Activated T-helper 2 cell treated with anti-CD3 and anti-CD28 coated beads, Interferon-gamma antibody, Interleukin-2, Interleukin-4, amounts not matched to agents 10 μg/mL and 5 μg/mL and 100 μg/mL, durations not matched to agents 14 hours and 24 hours and 36 hours (primary cell): ENCODE measurements at regions not wholly inside any gene's neighbourhood (a gene's known extent, or its start where the extent isn't known, plus 50 kb on each side); places are given as distances from the start of the nearest gene placed in this dataset.
"Not testable (repeated sequence)": the region's sequence is repeated elsewhere in the genome, so short reads cannot be mapped to it uniquely, and the experiment has no call there.

ENCODE experiments used
- DNase-seq: peaks from one replicate; pipeline ENCODE4 v3.0.0; 2021; ENCODE audit warnings: low spot score
- H3K27ac Mint-ChIP-seq: one replicate; pipeline ENCODE4 v1.8.0; 2021; ENCODE audit warnings: mixed read lengths
- H3K27me3 Mint-ChIP-seq: one replicate; pipeline ENCODE4 v1.8.0; 2021; ENCODE audit warnings: low read depth, mixed read lengths
- H3K36me3 Mint-ChIP-seq: one replicate; pipeline ENCODE4 v1.8.0; 2021; ENCODE audit warnings: low read depth, mixed read lengths
- H3K4me1 Mint-ChIP-seq: one replicate; pipeline ENCODE4 v1.8.0; 2021; ENCODE audit warnings: low read depth, mixed read lengths
- H3K4me3 Mint-ChIP-seq: one replicate; pipeline ENCODE4 v1.8.0; 2021; ENCODE audit warnings: low read depth, mild to moderate bottlenecking, moderate library complexity, mixed read lengths
- H3K9me3 Mint-ChIP-seq: one replicate; pipeline ENCODE4 v1.8.0; 2021; ENCODE audit warnings: mixed read lengths
- intact Hi-C: fragments of 100-400 bp; cut with micrococcal nuclease; formaldehyde crosslinking; loops from one replicate; pipeline ENCODE4 v1.15.1; 2023

GRCh38 chr6:169921217-169921616 is 169.8 kb downstream of the ERMARD start:
- DNase-seq, result no peak
- intact Hi-C loops, result no loop called here
- Mint-ChIP-seq H3K9me3 (peaks cover 9% of the 10 kb centered on the region), H3K4me1 (peaks cover 1% of the 10 kb centered on the region), H3K27ac (no peak overlapping the region), H3K4me3 (no peak overlapping the region), H3K36me3 (no peaks in the 10 kb centered on the region), H3K27me3 (peaks cover 6% of the 10 kb centered on the region)

DNA sequence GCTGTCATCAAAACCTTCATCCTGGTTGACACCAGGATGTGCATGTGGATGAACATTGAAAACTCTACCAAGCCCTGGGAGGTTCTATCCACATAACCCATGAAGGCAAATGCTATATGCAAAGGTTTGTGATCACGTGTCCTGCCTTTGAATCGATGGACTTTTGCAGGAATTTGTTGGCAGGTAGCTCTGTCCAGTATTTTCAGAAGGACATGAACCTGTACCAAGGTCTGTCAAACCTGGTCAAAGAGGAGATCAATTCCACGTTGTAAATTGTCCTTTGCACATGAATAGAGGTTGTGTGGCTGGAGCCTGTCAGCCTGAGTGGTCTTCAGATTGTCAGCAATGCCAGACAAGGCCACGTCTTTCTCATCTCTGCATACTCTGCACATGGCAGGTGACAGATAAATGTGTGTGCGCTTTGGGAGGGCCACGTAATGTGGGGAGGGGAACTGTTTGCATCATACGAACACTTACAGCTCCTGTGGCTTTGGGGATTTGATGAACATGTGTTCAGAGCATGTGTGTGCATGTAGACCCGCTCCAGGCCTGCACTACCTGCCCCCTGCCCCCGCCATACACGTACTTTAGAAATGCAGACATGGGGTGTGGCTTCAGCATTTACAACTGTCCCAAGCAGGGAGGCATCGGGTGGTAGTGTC is 169.1 kb downstream of the ERMARD start:
- H3K27ac Mint-ChIP-seq, result no peak overlapping the region
- H3K4me1 Mint-ChIP-seq, result peaks cover 1% of the 10 kb centered on the region
- peaks cover 9% of the 10 kb centered on the region for H3K9me3 Mint-ChIP-seq
- H3K27me3 Mint-ChIP-seq, result peaks cover 2% of the 10 kb centered on the region
- H3K36me3 Mint-ChIP-seq, result no peaks in the 10 kb centered on the region
- H3K4me3 Mint-ChIP-seq, result no peak overlapping the region
- intact Hi-C loops, result no loop called here
- DNase-seq, result no peak

DNA sequence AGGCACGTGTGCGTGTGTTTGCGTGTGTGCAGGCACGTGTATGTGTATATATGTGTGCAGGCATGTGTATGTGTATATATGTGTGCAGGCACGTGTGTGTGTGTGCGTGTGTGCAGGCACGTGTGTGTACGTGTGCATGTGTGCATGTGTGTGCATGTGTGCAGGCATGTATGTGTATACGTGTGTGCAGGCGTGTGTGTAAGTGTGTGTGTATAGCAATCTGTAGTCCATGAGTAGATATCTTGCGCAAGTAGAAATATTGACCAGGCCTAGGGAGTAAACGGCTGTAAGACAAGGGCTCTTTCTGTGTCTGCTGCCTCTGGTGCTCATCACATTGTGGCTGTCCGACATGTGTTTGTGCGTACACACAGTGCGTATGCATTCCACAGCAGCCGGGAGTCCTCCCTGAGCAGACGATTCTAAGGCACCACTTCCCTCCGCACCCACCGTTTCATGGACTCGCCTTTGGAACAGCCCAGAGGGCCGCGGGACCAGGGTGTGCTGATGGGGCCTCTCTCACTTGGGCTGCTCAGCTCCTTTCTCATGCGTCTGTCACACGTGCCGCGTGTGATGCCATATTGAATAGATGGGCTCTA is 167.6 kb downstream of the ERMARD start:
- no peak for DNase-seq
- intact Hi-C loops, result no loop called here

GRCh38 chr6:169918239-169918953 is 167.0 kb downstream of the ERMARD start:
- Mint-ChIP-seq H3K9me3 (peaks cover 9% of the 10 kb centered on the region), H3K27me3 (peaks cover 2% of the 10 kb centered on the region), H3K4me1 (peaks cover 1% of the 10 kb centered on the region), H3K36me3 (no peaks in the 10 kb centered on the region), H3K27ac (no peak overlapping the region), H3K4me3 (no peak overlapping the region)
- DNase-seq, result no peak
- intact Hi-C loops, result no loop called here

More for the DNA sequence above, 167.6 kb downstream of the ERMARD start:
- no peak overlapping the region for H3K27ac Mint-ChIP-seq
- H3K9me3 Mint-ChIP-seq, result peaks cover 9% of the 10 kb centered on the region
- peaks cover 1% of the 10 kb centered on the region for H3K4me1 Mint-ChIP-seq
- H3K27me3 Mint-ChIP-seq, result peaks cover 2% of the 10 kb centered on the region
- no peak overlapping the region for H3K4me3 Mint-ChIP-seq
- H3K36me3 Mint-ChIP-seq, result no peaks in the 10 kb centered on the region

GRCh38 chr6:169917153-169917552 is 165.7 kb downstream of the ERMARD start:
- no peak overlapping the region for H3K27ac Mint-ChIP-seq
- peaks cover 2% of the 10 kb centered on the region for H3K27me3 Mint-ChIP-seq
- no peak for DNase-seq
- peaks cover 1% of the 10 kb centered on the region for H3K4me1 Mint-ChIP-seq
- H3K36me3 Mint-ChIP-seq, result no peaks in the 10 kb centered on the region
- intact Hi-C loops, result no loop called here
- peaks cover 9% of the 10 kb centered on the region for H3K9me3 Mint-ChIP-seq
- no peak overlapping the region for H3K4me3 Mint-ChIP-seq

GRCh38 chr6:169915769-169916550 is 164.5 kb downstream of the ERMARD start:
- Mint-ChIP-seq H3K9me3 (peaks cover 9% of the 10 kb centered on the region), H3K27ac (no peak overlapping the region), H3K4me1 (no peaks in the 10 kb centered on the region), H3K36me3 (no peaks in the 10 kb centered on the region), H3K27me3 (peaks cover 2% of the 10 kb centered on the region), H3K4me3 (no peak overlapping the region)
- intact Hi-C loops, result no loop called here
- DNase-seq, result no peak

DNA sequence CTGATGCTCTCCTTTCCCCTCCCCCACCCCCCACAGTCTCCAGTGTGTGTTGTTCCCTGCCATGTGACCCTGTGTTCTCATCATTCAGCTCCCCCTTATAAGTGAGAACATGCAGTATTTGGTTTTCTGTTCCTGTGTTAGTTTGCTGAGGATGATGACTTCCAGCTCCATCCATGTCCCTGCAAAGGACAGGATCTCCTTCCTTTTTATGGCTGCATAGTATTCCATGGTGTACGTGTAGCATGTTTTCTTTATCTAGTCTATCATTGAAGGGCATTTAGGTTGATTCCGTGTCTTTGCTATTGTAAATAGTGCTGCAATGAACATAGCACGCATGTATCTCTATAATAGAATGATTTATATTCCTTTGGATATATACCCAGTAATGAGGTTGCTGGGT is 162.3 kb downstream of the ERMARD start:
- intact Hi-C loops, H3K4me3 Mint-ChIP-seq, H3K4me1 Mint-ChIP-seq, H3K36me3 Mint-ChIP-seq, H3K9me3 Mint-ChIP-seq, H3K27ac Mint-ChIP-seq, H3K27me3 Mint-ChIP-seq, DNase-seq: not testable (repeated sequence)

DNA sequence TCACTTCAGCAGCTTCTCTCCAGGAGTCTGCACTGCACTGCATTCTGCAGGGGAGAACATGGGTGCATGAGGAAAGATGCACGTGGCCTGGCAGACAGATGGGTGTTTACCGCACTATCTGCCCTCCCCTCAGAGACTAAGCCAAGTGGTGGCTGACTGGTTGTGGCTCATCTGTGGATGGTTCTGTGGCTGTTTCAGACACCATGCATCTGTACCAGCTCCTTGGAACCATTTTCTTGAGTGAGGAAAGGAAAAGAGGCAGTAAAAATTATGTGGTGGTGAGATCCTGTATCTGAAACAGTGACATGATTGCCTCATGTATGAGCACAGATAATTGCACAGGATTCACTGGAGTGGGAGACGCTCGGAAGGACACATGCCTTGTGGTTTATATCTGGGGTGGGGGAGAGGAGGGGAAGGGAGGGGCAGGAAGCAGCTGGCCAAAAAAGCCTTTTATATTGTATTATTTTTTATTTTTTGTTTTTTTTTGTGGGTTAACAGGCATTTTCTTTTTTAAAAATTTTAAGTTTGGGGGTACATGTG is 161.7 kb downstream of the ERMARD start:
- peaks cover under 1% of the 10 kb centered on the region for H3K9me3 Mint-ChIP-seq
- H3K36me3 Mint-ChIP-seq, result no peaks in the 10 kb centered on the region
- no peak overlapping the region for H3K27ac Mint-ChIP-seq
- no peaks in the 10 kb centered on the region for H3K4me1 Mint-ChIP-seq
- H3K27me3 Mint-ChIP-seq, result no peaks in the 10 kb centered on the region
- intact Hi-C loops, result no loop called here
- no peak overlapping the region for H3K4me3 Mint-ChIP-seq
- no peak for DNase-seq

DNA sequence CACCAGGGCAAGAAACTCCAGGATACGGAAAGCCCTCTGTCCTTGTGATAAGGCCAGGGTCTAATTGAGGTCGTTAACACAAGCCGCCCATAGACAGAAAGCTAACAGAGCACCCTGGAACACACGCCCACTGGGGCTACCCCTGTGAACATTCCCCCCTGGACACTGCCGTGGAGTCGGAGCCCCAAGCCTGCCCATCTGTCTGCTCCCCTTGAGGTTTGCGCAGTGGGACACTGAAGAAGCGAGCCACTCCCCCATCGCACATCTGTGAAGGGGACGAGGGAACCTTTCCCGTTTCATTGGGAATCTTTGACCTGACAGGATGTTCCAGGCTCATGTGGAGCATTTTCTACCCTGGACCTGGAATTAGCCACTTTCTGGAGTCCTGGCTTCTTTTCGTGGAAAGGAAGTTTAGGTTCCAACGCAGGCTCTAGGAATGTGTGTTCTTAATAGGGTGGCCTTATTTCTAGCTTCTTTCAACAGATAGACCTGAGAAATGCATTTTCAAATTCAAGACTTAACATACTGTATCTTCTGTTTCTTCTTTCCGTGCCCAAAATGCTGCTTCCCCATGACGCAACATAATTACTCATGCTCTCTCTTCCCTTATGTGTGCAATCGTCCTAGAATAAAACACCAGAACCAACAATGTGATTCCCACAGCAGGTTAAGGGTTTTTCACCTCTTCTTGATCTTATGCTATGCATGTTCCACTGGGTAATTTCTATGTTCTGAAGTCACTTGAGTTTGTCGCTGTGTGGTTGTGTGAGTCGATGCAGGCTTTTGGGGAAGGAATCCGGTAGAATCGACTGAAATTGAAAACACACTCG is 161.1 kb downstream of the ERMARD start:
- Mint-ChIP-seq H3K36me3 (no peaks in the 10 kb centered on the region), H3K27ac (no peak overlapping the region), H3K4me3 (no peak overlapping the region), H3K9me3 (no peaks in the 10 kb centered on the region), H3K4me1 (no peaks in the 10 kb centered on the region), H3K27me3 (no peaks in the 10 kb centered on the region)
- DNase-seq, result no peak
- intact Hi-C loops, result no loop called here

DNA sequence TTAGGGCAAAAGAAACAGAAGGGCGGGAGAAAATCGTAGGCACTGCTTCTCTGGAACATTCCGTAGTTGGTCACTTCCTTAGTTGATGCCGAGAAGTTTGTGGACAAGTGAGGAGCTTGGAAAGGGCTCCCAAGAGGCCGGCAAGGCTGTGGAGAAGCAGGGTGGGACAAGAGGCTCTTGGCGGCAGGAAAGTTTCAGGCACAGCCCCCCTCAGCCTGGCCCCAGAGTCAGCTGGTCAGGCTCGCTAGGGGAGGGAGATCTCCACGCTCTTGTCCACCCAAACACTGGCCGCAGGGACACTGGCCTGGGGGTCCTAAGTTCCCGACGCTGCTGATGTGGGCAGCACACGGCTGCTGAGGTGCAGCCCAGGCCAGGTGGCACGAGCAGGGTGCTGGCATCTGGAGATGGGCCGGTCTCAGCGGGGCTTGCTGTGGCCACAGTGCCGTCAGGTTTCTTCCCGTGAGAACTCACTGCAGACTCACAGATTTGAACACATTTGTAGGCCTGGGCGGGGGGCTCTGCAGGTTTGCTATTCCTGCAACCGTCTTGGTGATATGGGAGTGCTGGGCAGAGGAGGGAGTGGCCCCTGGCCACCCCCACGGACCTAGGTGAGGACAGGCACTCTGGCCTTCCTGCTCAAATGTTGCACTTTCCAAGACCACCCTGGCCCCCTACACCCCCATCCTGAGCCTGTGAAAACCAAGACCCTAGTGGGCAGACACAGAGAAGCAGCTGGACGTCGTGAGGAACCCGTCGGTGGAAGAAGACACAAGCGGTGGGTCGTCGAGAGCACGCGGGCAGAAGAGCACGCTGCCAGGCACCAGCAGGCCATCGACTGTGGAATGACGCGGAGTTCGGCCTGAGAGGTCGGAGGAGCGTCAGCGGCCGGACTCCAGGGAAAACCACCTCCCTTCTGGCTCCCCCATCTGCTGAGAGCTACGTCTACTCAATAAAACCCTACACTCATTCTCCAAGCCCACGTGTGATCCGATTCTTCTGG is 160.1 kb downstream of the ERMARD start:
- no peak overlapping the region for H3K4me3 Mint-ChIP-seq
- intact Hi-C loops, result no loop called here
- no peaks in the 10 kb centered on the region for H3K36me3 Mint-ChIP-seq
- H3K9me3 Mint-ChIP-seq, result no peaks in the 10 kb centered on the region
- H3K27ac Mint-ChIP-seq, result no peak overlapping the region
- no peak for DNase-seq
- H3K27me3 Mint-ChIP-seq, result no peaks in the 10 kb centered on the region
- H3K4me1 Mint-ChIP-seq, result no peaks in the 10 kb centered on the region

GRCh38 chr6:169909113-169909512 is 157.7 kb downstream of the ERMARD start:
- H3K4me3 Mint-ChIP-seq, result no peak overlapping the region
- intact Hi-C loops, result no loop called here
- H3K27me3 Mint-ChIP-seq, result no peaks in the 10 kb centered on the region
- no peaks in the 10 kb centered on the region for H3K36me3 Mint-ChIP-seq
- no peaks in the 10 kb centered on the region for H3K4me1 Mint-ChIP-seq
- no peaks in the 10 kb centered on the region for H3K9me3 Mint-ChIP-seq
- no peak for DNase-seq
- no peak overlapping the region for H3K27ac Mint-ChIP-seq
